Panc1 (cell line): ENCODE measurements at regions not wholly inside any gene's neighbourhood (a gene's known extent, or its start where the extent isn't known, plus 50 kb on each side); places are given as distances from the start of the nearest gene placed in this dataset.
"Not testable (repeated sequence)": the region's sequence is repeated elsewhere in the genome, so short reads cannot be mapped to it uniquely, and the experiment has no call there.

Experiments used
- ATAC-seq: fragments of 200-7000 bp; cut with Tn5 transposase; 2 replicates; pipeline ENCODE4 v1.9.1; 2020; ENCODE audit warnings: mild to moderate bottlenecking, moderate library complexity
- BruUV-seq: library from RNA; stranded (reverse); fragments of 400-500 nt; replicated peaks from 2 replicates; lab custom pipeline; 2021; lab: Mats Ljungman, UMichigan
- CTCF ChIA-PET: fragments of 300-600 bp; sonication (Branson Sonifier 250); formaldehyde crosslinking; loops from one replicate; lab custom pipeline; 2022; ENCODE audit warnings: antibody characterized with exemption; lab: Charles Lee
- POLR2A ChIA-PET: fragments of 300-600 bp; sonication (Branson Sonifier 250); formaldehyde crosslinking; loops from one replicate; lab custom pipeline; 2022; ENCODE audit warnings: antibody characterized with exemption; lab: Charles Lee
- DNase-seq: peaks from one replicate; pipeline ENCODE4 v3.0.0-alpha.2; 2010; ENCODE audit warnings: low read depth, low spot score
- H3K27ac ChIP-seq: 2 replicates; pipeline ENCODE4 v1.5.1; 2011; ENCODE audit warnings: mild to moderate bottlenecking, low read length, inconsistent platforms
- H3K27me3 ChIP-seq: fragments of 200-500 bp; sonication (Bioruptor generic); 2 replicates; pipeline ENCODE4 v1.6.0; 2014; ENCODE audit warnings: low read length, inconsistent platforms; ENCODE audit not compliant: control insufficient read depth, insufficient read depth
- H3K36me3 ChIP-seq: fragments of 200-500 bp; sonication (Bioruptor generic); 2 replicates; pipeline ENCODE4 v1.5.1; 2014; ENCODE audit warnings: inconsistent platforms, mild to moderate bottlenecking, low read length, moderate library complexity; ENCODE audit not compliant: control insufficient read depth, insufficient read depth
- H3K4me1 ChIP-seq: 2 replicates; pipeline ENCODE4 v1.5.1; 2011; ENCODE audit warnings: inconsistent platforms, mild to moderate bottlenecking, low read length, moderate library complexity; ENCODE audit not compliant: control insufficient read depth, insufficient read depth
- H3K4me3 ChIP-seq, 2 experiments: 2 replicates each; pipeline ENCODE4 v1.5.1; 2011 to 2012; ENCODE audit warnings: low read depth in 2 of 2, low read length in 2 of 2, mild to moderate bottlenecking in 2 of 2, inconsistent platforms in 1 of 2, moderate library complexity in 1 of 2
- H3K9me3 ChIP-seq: fragments of 200-500 bp; sonication (Bioruptor generic); 2 replicates; pipeline ENCODE4 v1.5.1; 2014; ENCODE audit warnings: low read depth, mild to moderate bottlenecking, inconsistent platforms, low read length, moderate library complexity; ENCODE audit not compliant: control insufficient read depth, insufficient read depth
- CTCF ChIP-seq: fragments of 450-650 bp; IDR thresholded peaks from 2 replicates; pipeline ENCODE4 v1.5.1; 2017; ENCODE audit warnings: mild to moderate bottlenecking
- POLR2AphosphoS5 ChIP-seq: IDR thresholded peaks from 2 replicates; pipeline ENCODE4 v1.6.1; 2012; ENCODE audit warnings: mild to moderate bottlenecking, low read depth, low read length, moderate library complexity
- REST ChIP-seq, 2 experiments: IDR thresholded peaks; 2 replicates each; pipeline ENCODE4 v1.6.1; 2011 to 2012; ENCODE audit warnings: low read depth in 2 of 2, control low read depth in 1 of 2, low read length in 1 of 2, mild to moderate bottlenecking in 1 of 2, moderate library complexity in 1 of 2; ENCODE audit not compliant: insufficient read depth in 1 of 2
- SIN3A ChIP-seq: IDR thresholded peaks from 2 replicates; pipeline ENCODE4 v1.6.1; 2012; ENCODE audit warnings: low read depth, mild to moderate bottlenecking, low read length, moderate library complexity, borderline replicate concordance; ENCODE audit not compliant: insufficient read depth
- TCF7L2 ChIP-seq: IDR thresholded peaks from 2 replicates; pipeline ENCODE4 v1.6.1; 2011; ENCODE audit warnings: mild to moderate bottlenecking, low read depth, low read length, inconsistent platforms
- in situ Hi-C: cut with HindIII; loops from 2 replicates; pipeline ENCODE4 v1.10.0; 2016; ENCODE audit warnings: low sequenced_read_pairs, low pct_unique_long_range_greater_than_20kb
- intact Hi-C: fragments of 100-400 bp; cut with micrococcal nuclease; formaldehyde crosslinking; loops from one replicate; pipeline ENCODE4 v1.10.0; 2022; ENCODE audit not compliant: unreplicated experiment

GRCh38 chr6:167669870-167670802 lies 156.6 kb upstream of the AFDN start:
- H3K27me3 ChIP-seq = no peaks in the 10 kb centered on the region
- ChIA-PET CTCF (no interaction called here), POLR2A (no interaction called here)
- BruUV-seq = no TSS peak
- ATAC-seq = no peak
- no peaks in the 10 kb centered on the region for H3K9me3 ChIP-seq
- no peak overlapping the region for H3K27ac ChIP-seq
- no peaks in the 10 kb centered on the region for H3K4me1 ChIP-seq
- no peak overlapping the region for H3K4me3 ChIP-seq
- intact Hi-C loops (no loop called here), in situ Hi-C loops (no loop called here)
- TF ChIP-seq POLR2AphosphoS5 (no peak), CTCF (no peak), TCF7L2 (no peak), SIN3A (no peak), REST (IDR thresholded peaks at IDR 0.05; ENCODE audit: insufficient read depth in 1 of 2, low read depth in 2 of 2, low read length in 1 of 2) (no peak)
- no peak for DNase-seq
- H3K36me3 ChIP-seq = no peaks in the 10 kb centered on the region

DNA sequence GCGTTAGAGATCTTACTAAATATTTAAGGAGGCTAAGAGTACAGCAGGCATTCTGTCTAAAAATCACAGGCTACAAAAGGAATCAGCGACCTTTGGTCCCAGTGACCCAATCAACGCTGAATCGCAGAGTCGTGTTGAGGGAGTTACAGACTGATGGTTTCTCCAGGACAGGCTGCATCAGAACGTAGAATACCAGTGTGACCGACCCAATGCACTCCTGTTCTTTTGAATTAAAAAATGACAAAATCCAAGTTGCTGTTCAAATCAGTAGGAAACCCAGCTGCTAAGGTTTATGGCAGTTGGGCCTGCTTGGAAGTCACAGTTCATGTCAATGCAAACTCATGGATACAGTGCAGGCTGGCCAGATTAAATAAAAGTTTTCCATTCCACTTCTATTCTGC lies 155.8 kb upstream of the AFDN start:
- ATAC-seq (no peak), DNase-seq (no peak)
- in situ Hi-C loops = no loop called here
- H3K36me3 ChIP-seq = no peaks in the 10 kb centered on the region
- no peak for TF ChIP-seq SIN3A
- no peak for TF ChIP-seq REST (IDR thresholded peaks at IDR 0.05; ENCODE audit: insufficient read depth in 1 of 2, low read depth in 2 of 2, low read length in 1 of 2)
- TF ChIP-seq POLR2AphosphoS5 = no peak
- no peak for TF ChIP-seq TCF7L2
- TF ChIP-seq CTCF = no peak
- BruUV-seq = no TSS peak
- H3K4me3 ChIP-seq = no peak overlapping the region
- H3K27me3 ChIP-seq = no peaks in the 10 kb centered on the region
- intact Hi-C loops = no loop called here
- H3K4me1 ChIP-seq = no peaks in the 10 kb centered on the region
- POLR2A ChIA-PET = no interaction called here
- no peaks in the 10 kb centered on the region for H3K9me3 ChIP-seq
- H3K27ac ChIP-seq = no peak overlapping the region
- CTCF ChIA-PET = no interaction called here

GRCh38 chr6:167671379-167671976 lies 155.2 kb upstream of the AFDN start:
- DNase-seq, H3K4me3 ChIP-seq, H3K27me3 ChIP-seq, H3K4me1 ChIP-seq, H3K27ac ChIP-seq, in situ Hi-C loops, H3K9me3 ChIP-seq, POLR2A ChIA-PET, intact Hi-C loops, H3K36me3 ChIP-seq, BruUV-seq, ATAC-seq: not testable (repeated sequence)
- CTCF ChIA-PET = interaction anchor here (0.7 kb wide), 2 partner anchors 255 to 320 kb away, joined by 4 to 6 read pairs; no protein-coding TSS in a partner anchor
